Suprapubic skin (tissue), 4 donors: ENCODE measurements at regions not wholly inside any gene's neighbourhood (a gene's known extent, or its start where the extent isn't known, plus 50 kb on each side); places are given as distances from the start of the nearest gene placed in this dataset.

Experiments
- DNase-seq, 2 donors: peaks; one replicate each; pipeline ENCODE4 v3.0.0-alpha.2; 2019; ENCODE audit warnings: low spot score in 2 of 2
- H3K27ac ChIP-seq: fragments of 200-600 bp; sonication (generic); one replicate; pipeline ENCODE4 v1.5.1; 2019
- H3K27me3 ChIP-seq: fragments of 200-600 bp; sonication (generic); one replicate; pipeline ENCODE4 v1.5.1; 2019
- H3K36me3 ChIP-seq: fragments of 200-600 bp; sonication (generic); one replicate; pipeline ENCODE4 v1.5.1; 2019
- H3K4me1 ChIP-seq: fragments of 200-600 bp; sonication (generic); one replicate; pipeline ENCODE4 v1.5.1; 2019
- H3K4me3 ChIP-seq: fragments of 200-600 bp; sonication (generic); one replicate; pipeline ENCODE4 v1.5.1; 2019; ENCODE audit warnings: mild to moderate bottlenecking
- H3K9me3 ChIP-seq: fragments of 200-600 bp; sonication (generic); one replicate; pipeline ENCODE4 v1.5.1; 2019
- CTCF ChIP-seq, 2 donors: fragments of 200-600 bp in 1 of 2; fragments of 450-650 bp in 1 of 2; sonication (generic) in 1 of 2; IDR thresholded peaks; one replicate each; pipeline ENCODE4 v1.5.1; 2016 to 2019; ENCODE audit warnings: antibody characterized with exemption in 2 of 2, mild to moderate bottlenecking in 1 of 2, moderate library complexity in 1 of 2
- EP300 ChIP-seq: sonication (generic); formaldehyde crosslinking; IDR thresholded peaks from one replicate; pipeline ENCODE4 v1.6.1; 2017; ENCODE audit warnings: antibody characterized with exemption
- POLR2A ChIP-seq, 2 donors: fragments of 450-650 bp; IDR thresholded peaks; one replicate each; pipeline ENCODE4 v1.6.1; 2017; ENCODE audit warnings: antibody characterized with exemption in 2 of 2, mild to moderate bottlenecking in 2 of 2, moderate library complexity in 2 of 2
- POLR2AphosphoS5 ChIP-seq, 3 donors: sonication (generic); formaldehyde crosslinking; IDR thresholded peaks; one replicate each; pipeline ENCODE4 v1.6.1; 2017; ENCODE audit warnings: antibody characterized with exemption in 3 of 3
- WGBS: methylation state at CpG from one replicate; pipeline ENCODE4 v1.1.5; 2018; 5-methylcytosine and 5-hydroxymethylcytosine counted together

DNA sequence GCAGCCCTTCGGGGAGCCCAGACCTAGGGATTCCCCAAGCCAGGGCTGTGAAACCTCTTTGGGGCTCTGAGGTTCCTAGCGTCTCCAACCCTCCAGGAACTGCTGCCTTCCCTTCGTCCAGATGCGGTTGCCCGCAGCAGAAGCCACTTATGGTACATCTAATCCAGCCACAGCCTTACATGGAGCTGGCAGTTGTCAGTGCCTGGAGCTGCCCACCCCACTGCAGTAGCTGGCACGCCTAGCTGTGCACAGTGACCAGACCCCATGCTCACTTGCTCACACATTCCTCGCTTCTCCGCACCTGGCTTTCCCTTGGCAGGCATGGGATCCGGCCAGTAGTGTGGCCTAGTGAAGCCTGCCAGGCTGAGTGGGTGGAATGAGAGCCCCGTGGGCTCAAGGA lies 547.6 kb downstream of the TBC1D32 start:
- Histone ChIP-seq H3K27me3 (no peaks in the 10 kb centered on the region), H3K4me1 (no peaks in the 10 kb centered on the region)
- 88% methylated on average over 7 of the region's 10 CpGs for WGBS

GRCh38 chr6:120786256-120786655 lies 548.0 kb downstream of the TBC1D32 start:
- Histone ChIP-seq H3K4me3 (no peak overlapping the region), H3K27me3 (no peaks in the 10 kb centered on the region), H3K36me3 (no peaks in the 10 kb centered on the region), H3K9me3 (no peaks in the 10 kb centered on the region), H3K27ac (no peak overlapping the region), H3K4me1 (no peaks in the 10 kb centered on the region)
- no peak for DNase-seq
- TF ChIP-seq POLR2A (IDR thresholded peaks at IDR 0.05) = no peak
- 88% methylated on average over 8 of the region's 8 CpGs for WGBS

More for the DNA sequence above, 547.6 kb downstream of the TBC1D32 start:
- no peak overlapping the region for H3K4me3 ChIP-seq
- TF ChIP-seq CTCF (IDR thresholded peaks at IDR 0.05) (no peak), POLR2AphosphoS5 (IDR thresholded peaks at IDR 0.05) (no peak), EP300 (no peak), POLR2A (IDR thresholded peaks at IDR 0.05) (no peak)
- no peaks in the 10 kb centered on the region for H3K36me3 ChIP-seq
- H3K9me3 ChIP-seq = no peaks in the 10 kb centered on the region
- H3K27ac ChIP-seq = no peak overlapping the region
- DNase-seq = no peak

GRCh38 chr6:120785459-120786086 lies 548.7 kb downstream of the TBC1D32 start:
- TF ChIP-seq EP300 = no peak
- TF ChIP-seq POLR2A (IDR thresholded peaks at IDR 0.05) = no peak
- TF ChIP-seq CTCF (IDR thresholded peaks at IDR 0.05) = no peak
- TF ChIP-seq POLR2AphosphoS5 (IDR thresholded peaks at IDR 0.05) = no peak
- no peak for DNase-seq
- Histone ChIP-seq H3K27ac (no peak overlapping the region), H3K27me3 (no peaks in the 10 kb centered on the region), H3K4me1 (no peaks in the 10 kb centered on the region), H3K9me3 (no peaks in the 10 kb centered on the region), H3K4me3 (no peak overlapping the region), H3K36me3 (no peaks in the 10 kb centered on the region)
- 85% methylated on average over 7 of the region's 7 CpGs for WGBS

GRCh38 chr6:120779441-120779840 lies 554.8 kb downstream of the TBC1D32 start:
- WGBS = 70% methylated on average over 4 of the region's 4 CpGs
- Histone ChIP-seq H3K4me1 (no peaks in the 10 kb centered on the region), H3K27me3 (no peaks in the 10 kb centered on the region), H3K9me3 (no peaks in the 10 kb centered on the region), H3K36me3 (no peaks in the 10 kb centered on the region), H3K4me3 (no peak overlapping the region), H3K27ac (no peak overlapping the region)
- TF ChIP-seq POLR2A (IDR thresholded peaks at IDR 0.05) (no peak), EP300 (no peak), POLR2AphosphoS5 (IDR thresholded peaks at IDR 0.05) (no peak), CTCF (IDR thresholded peaks at IDR 0.05) (no peak)
- no peak for DNase-seq

GRCh38 chr6:120775698-120776097 lies 558.6 kb downstream of the TBC1D32 start:
- H3K4me1 ChIP-seq = no peaks in the 10 kb centered on the region
- H3K4me3 ChIP-seq = no peak overlapping the region
- TF ChIP-seq CTCF (IDR thresholded peaks at IDR 0.05) (no peak), POLR2A (IDR thresholded peaks at IDR 0.05) (no peak), EP300 (no peak), POLR2AphosphoS5 (IDR thresholded peaks at IDR 0.05) (no peak)
- H3K9me3 ChIP-seq = no peaks in the 10 kb centered on the region
- no peak for DNase-seq
- 81% methylated on average over 3 of the region's 3 CpGs for WGBS
- H3K36me3 ChIP-seq = no peaks in the 10 kb centered on the region
- H3K27ac ChIP-seq = no peak overlapping the region
- no peaks in the 10 kb centered on the region for H3K27me3 ChIP-seq

- no peak for DNase-seq
- TF ChIP-seq POLR2AphosphoS5 (IDR thresholded peaks at IDR 0.05) (no peak), EP300 (no peak), POLR2A (IDR thresholded peaks at IDR 0.05) (no peak), CTCF (IDR thresholded peaks at IDR 0.05) (no peak)
- WGBS = 54% methylated on average over 1 of the region's 1 CpG
- H3K4me1 ChIP-seq = no peaks in the 10 kb centered on the region
- no peaks in the 10 kb centered on the region for H3K9me3 ChIP-seq
- no peak overlapping the region for H3K4me3 ChIP-seq
- no peaks in the 10 kb centered on the region for H3K36me3 ChIP-seq
- H3K27me3 ChIP-seq = no peaks in the 10 kb centered on the region
- no peak overlapping the region for H3K27ac ChIP-seq
Observed at GRCh38 chr6:120774275-120774674, 560.0 kb downstream of the TBC1D32 start.
